ENCODE measurements at regions not wholly inside any gene's neighbourhood (a gene's known extent, or its start where the extent isn't known, plus 50 kb on each side); places are given as distances from the start of the nearest gene placed in this dataset.

DNA sequence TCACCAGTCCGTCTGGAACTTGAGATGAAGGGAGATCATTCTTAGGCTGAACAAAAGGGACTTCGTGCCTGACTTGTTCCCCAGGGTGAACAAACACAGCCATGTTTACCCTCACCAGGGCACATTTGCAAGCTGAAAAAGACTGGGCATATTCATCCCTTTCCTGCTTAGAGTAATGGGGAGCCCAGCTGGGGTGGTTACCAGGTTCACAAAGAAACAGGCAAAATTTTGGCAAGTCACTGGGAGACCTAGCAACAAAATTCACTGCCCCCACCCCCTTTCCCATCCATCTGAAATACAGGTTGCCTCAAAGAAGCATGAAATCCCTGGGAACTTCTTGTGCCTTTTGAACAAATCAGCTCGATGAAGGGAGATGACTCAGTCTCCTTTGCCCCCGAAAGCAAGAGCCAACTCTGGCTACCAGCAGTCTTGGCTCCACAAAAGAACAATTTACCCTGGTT, 775.0 kb downstream of the SQOR start:
- intact Hi-C loops (cut with micrococcal nuclease): no loop called here
- ChIA-PET RAD21 (ENCODE audit: low non-redundant PET in 1 of 2, low total read pairs in 2 of 2, uncharacterized antibody in 2 of 2, unreplicated experiment in 2 of 2) (no interaction called here), POLR2A (no interaction called here), CTCF (no interaction called here)
- Histone ChIP-seq H3K4me1 (ENCODE audit: control insufficient read depth in 1 of 2, insufficient read depth in 2 of 2, low read length in 2 of 2) (no peaks in the 10 kb centered on the region), H4K20me1 (ENCODE audit: insufficient read depth) (no peaks in the 10 kb centered on the region), H3K27me3 (ENCODE audit: insufficient read depth, low read length) (no peaks in the 10 kb centered on the region), H3K9me2 (ENCODE audit: insufficient read depth) (no peaks in the 10 kb centered on the region), H3K36me3 (ENCODE audit: control insufficient read depth in 1 of 2, insufficient read depth in 2 of 2, low read length in 2 of 2) (no peaks in the 10 kb centered on the region), H3K9ac (ENCODE audit: low read length) (no peak overlapping the region), H3K79me2 (ENCODE audit: insufficient read depth, low read length) (no peaks in the 10 kb centered on the region), H3K9me3 (ENCODE audit: control insufficient read depth in 1 of 2, insufficient read depth in 1 of 2, low read depth in 1 of 2, low read length in 2 of 2) (peaks cover 9 to 20% of the 10 kb centered on the region in 2 experiments; a peak in 2 of 4 replicates), H3K4me3 (replicated peaks in 1 of 2; ENCODE audit: low read depth in 1 of 2, low read length in 2 of 2) (no peak overlapping the region), H3K4me2 (ENCODE audit: low read length) (no peak overlapping the region), H3K27ac (ENCODE audit: low read depth, low read length) (no peak overlapping the region), H2AFZ (ENCODE audit: low read depth, low read length, poor library complexity, severe bottlenecking) (no peak overlapping the region)
- DNase-seq (ENCODE audit: low read depth, low spot score): no peak
- no peak for ATAC-seq
- TF ChIP-seq SRF (IDR thresholded peaks at IDR 0.05; ENCODE audit: low read depth): no peak
- TF ChIP-seq SIN3A (IDR thresholded peaks at IDR 0.05; ENCODE audit: low read depth): no peak
- no peak for TF ChIP-seq ZFX (IDR thresholded peaks at IDR 0.05)
- TF ChIP-seq, protein P1, sequence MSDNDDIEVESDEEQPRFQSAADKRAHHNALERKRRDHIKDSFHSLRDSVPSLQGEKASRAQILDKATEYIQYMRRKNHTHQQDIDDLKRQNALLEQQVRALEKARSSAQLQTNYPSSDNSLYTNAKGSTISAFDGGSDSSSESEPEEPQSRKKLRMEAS (IDR thresholded peaks at IDR 0.05): no peak
- TF ChIP-seq POLR2AphosphoS5 (IDR thresholded peaks at IDR 0.05; ENCODE audit: low read depth, low read length): no peak
- no peak for TF ChIP-seq ZNF274 (IDR thresholded peaks at IDR 0.05; ENCODE audit: low read depth, low read length)
- BruUV-seq (replicated peaks): no TSS peak

DNA sequence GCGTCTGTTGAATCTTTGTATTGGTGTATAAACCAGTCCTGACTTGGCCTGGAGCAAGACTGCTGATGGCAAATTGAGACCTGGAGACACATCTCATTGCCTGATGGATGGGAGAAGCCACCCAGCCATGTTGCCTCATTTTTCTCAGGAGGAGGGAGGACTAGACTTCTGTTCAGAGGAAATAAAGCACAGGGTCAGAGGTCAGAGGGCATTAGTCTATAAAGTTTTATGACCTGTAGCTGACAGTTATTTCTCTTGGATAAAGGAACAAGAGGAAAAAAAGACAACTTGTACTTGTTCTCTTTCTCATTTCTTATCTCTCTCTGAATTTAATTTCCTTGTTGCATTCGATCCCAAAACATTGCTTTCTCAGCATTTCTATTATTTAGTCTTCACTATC, 775.9 kb downstream of the SQOR start:
- no peak overlapping the region for H2AFZ ChIP-seq (ENCODE audit: low read depth, low read length, poor library complexity, severe bottlenecking)
- no peak overlapping the region for H3K27ac ChIP-seq (ENCODE audit: low read depth, low read length)
- POLR2A ChIA-PET: no interaction called here
- no peaks in the 10 kb centered on the region for H3K79me2 ChIP-seq (ENCODE audit: insufficient read depth, low read length)
- H3K9ac ChIP-seq (ENCODE audit: low read length): no peak overlapping the region
- H3K27me3 ChIP-seq (ENCODE audit: insufficient read depth, low read length): no peaks in the 10 kb centered on the region
- no peaks in the 10 kb centered on the region for H3K9me2 ChIP-seq (ENCODE audit: insufficient read depth)
- CTCF ChIA-PET: no interaction called here
- no peaks in the 10 kb centered on the region for H4K20me1 ChIP-seq (ENCODE audit: insufficient read depth)
- no peak for DNase-seq (ENCODE audit: low read depth, low spot score)
- no peak overlapping the region for H3K4me3 ChIP-seq (replicated peaks in 1 of 2; ENCODE audit: low read depth in 1 of 2, low read length in 2 of 2)
- H3K4me2 ChIP-seq (ENCODE audit: low read length): no peak overlapping the region
- no peak for ATAC-seq
- intact Hi-C loops (cut with micrococcal nuclease): no loop called here
- H3K4me1 ChIP-seq (ENCODE audit: control insufficient read depth in 1 of 2, insufficient read depth in 2 of 2, low read length in 2 of 2): no peaks in the 10 kb centered on the region
- no TSS peak for BruUV-seq (replicated peaks)
- H3K9me3 ChIP-seq (ENCODE audit: control insufficient read depth in 1 of 2, insufficient read depth in 1 of 2, low read depth in 1 of 2, low read length in 2 of 2): peaks cover 13 to 26% of the 10 kb centered on the region in 2 experiments; a peak in 2 of 4 replicates
- TF ChIP-seq, protein P1 (IDR thresholded peaks at IDR 0.05): no peak
- TF ChIP-seq, protein P2, sequence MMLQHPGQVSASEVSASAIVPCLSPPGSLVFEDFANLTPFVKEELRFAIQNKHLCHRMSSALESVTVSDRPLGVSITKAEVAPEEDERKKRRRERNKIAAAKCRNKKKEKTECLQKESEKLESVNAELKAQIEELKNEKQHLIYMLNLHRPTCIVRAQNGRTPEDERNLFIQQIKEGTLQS (IDR thresholded peaks at IDR 0.05): no peak
- TF ChIP-seq ZNF274 (IDR thresholded peaks at IDR 0.05; ENCODE audit: low read depth, low read length): no peak
- no peak for TF ChIP-seq TCF7L2 (IDR thresholded peaks at IDR 0.05; ENCODE audit: borderline replicate concordance, extremely low read depth, insufficient read depth, insufficient read length)
- no peak for TF ChIP-seq FOSL1 (IDR thresholded peaks at IDR 0.05; ENCODE audit: low read depth)
- RAD21 ChIA-PET (ENCODE audit: low non-redundant PET in 1 of 2, low total read pairs in 2 of 2, uncharacterized antibody in 2 of 2, unreplicated experiment in 2 of 2): no interaction called here
- no peaks in the 10 kb centered on the region for H3K36me3 ChIP-seq (ENCODE audit: control insufficient read depth in 1 of 2, insufficient read depth in 2 of 2, low read length in 2 of 2)

Data from HCT116 (cell line).